HepG2 (cell line): ENCODE measurements at regions not wholly inside any gene's neighbourhood (a gene's known extent, or its start where the extent isn't known, plus 50 kb on each side); places are given as distances from the start of the nearest gene placed in this dataset.

Experiments
- ARID5B ChIP-seq: IDR thresholded peaks from 2 replicates; pipeline ENCODE4 v1.4.0; 2020; ENCODE audit warnings: mild to moderate bottlenecking, missing genetic modification reagents
- BCL6 ChIP-seq: IDR thresholded peaks from 2 replicates; pipeline ENCODE4 v1.6.1; 2016; ENCODE audit warnings: missing genetic modification reagents, missing compliant biosample characterization
- CBX5 ChIP-seq: sonication (generic); formaldehyde crosslinking; IDR thresholded peaks from 2 replicates; pipeline ENCODE4 v1.4.0; 2020; ENCODE audit warnings: missing genetic modification reagents, borderline replicate concordance
- CHD4 ChIP-seq: fragments of 200-600 bp; sonication (generic); IDR thresholded peaks from 2 replicates; pipeline ENCODE4 v1.7.0; 2017; ENCODE audit warnings: mild to moderate bottlenecking, low read length, borderline replicate concordance
- CSRNP2 ChIP-seq: sonication (generic); formaldehyde crosslinking; conservative IDR thresholded peaks from 2 replicates; pipeline ENCODE4 v1.8.0; 2022; ENCODE audit warnings: low read depth, missing genetic modification reagents
- DMAP1 ChIP-seq: IDR thresholded peaks from 2 replicates; pipeline ENCODE4 v1.6.1; 2016
- DZIP1 ChIP-seq: sonication (generic); formaldehyde crosslinking; IDR thresholded peaks from 2 replicates; pipeline ENCODE4 v1.5.0; 2020; ENCODE audit warnings: mild to moderate bottlenecking, missing genetic modification reagents
- HBP1 ChIP-seq: IDR thresholded peaks from 2 replicates; pipeline ENCODE4 v1.6.1; 2016; ENCODE audit warnings: low read depth, control low read depth
- HNF4A ChIP-seq: sonication (generic); formaldehyde crosslinking; IDR thresholded peaks from 2 replicates; pipeline ENCODE4 v1.4.0; 2020; ENCODE audit warnings: missing genetic modification reagents
- NFIC ChIP-seq: IDR thresholded peaks from 2 replicates; pipeline ENCODE4 v1.6.1; 2012; ENCODE audit warnings: mild to moderate bottlenecking, low read length, inconsistent platforms
- TCF12 ChIP-seq, 2 experiments: fragments of 450-650 bp in 1 of 2; sonication (generic) in 1 of 2; formaldehyde crosslinking in 1 of 2; IDR thresholded peaks; 2 replicates each; pipeline versions ENCODE4 v1.6.1 to v1.8.0; 2017 to 2022; ENCODE audit warnings: antibody characterized with exemption in 1 of 2, mild to moderate bottlenecking in 1 of 2, missing genetic modification reagents in 1 of 2, moderate library complexity in 1 of 2
- ZNF256 ChIP-seq: sonication (generic); formaldehyde crosslinking; conservative IDR thresholded peaks from 2 replicates; pipeline ENCODE4 v1.4.0; 2020; ENCODE audit warnings: missing genetic modification reagents
- ZNF615 ChIP-seq: sonication (generic); formaldehyde crosslinking; IDR thresholded peaks from 2 replicates; pipeline ENCODE4 v1.5.0; 2020; ENCODE audit warnings: mild to moderate bottlenecking, missing genetic modification reagents, borderline replicate concordance
- ZNF773 ChIP-seq: sonication (generic); formaldehyde crosslinking; IDR thresholded peaks from 2 replicates; pipeline ENCODE4 v1.4.0; 2020; ENCODE audit warnings: missing genetic modification reagents, borderline replicate concordance
- ZNF891 ChIP-seq: sonication (generic); formaldehyde crosslinking; IDR thresholded peaks from 2 replicates; pipeline ENCODE4 v1.5.0; 2020; ENCODE audit warnings: mild to moderate bottlenecking, missing genetic modification reagents
- ZSCAN12 ChIP-seq: sonication (generic); formaldehyde crosslinking; IDR thresholded peaks from 2 replicates; pipeline ENCODE4 v1.9.0; 2021; ENCODE audit warnings: mild to moderate bottlenecking, missing genetic modification reagents
- ZSCAN22 ChIP-seq: sonication (generic); formaldehyde crosslinking; IDR thresholded peaks from 2 replicates; pipeline ENCODE4 v1.4.0; 2020; ENCODE audit warnings: mild to moderate bottlenecking, missing genetic modification reagents
- TF ChIP-seq, protein P1 (sequence below): sonication (generic); formaldehyde crosslinking; IDR thresholded peaks from 2 replicates; pipeline ENCODE4 v1.4.0; 2020; ENCODE audit warnings: missing genetic modification reagents

DNA sequence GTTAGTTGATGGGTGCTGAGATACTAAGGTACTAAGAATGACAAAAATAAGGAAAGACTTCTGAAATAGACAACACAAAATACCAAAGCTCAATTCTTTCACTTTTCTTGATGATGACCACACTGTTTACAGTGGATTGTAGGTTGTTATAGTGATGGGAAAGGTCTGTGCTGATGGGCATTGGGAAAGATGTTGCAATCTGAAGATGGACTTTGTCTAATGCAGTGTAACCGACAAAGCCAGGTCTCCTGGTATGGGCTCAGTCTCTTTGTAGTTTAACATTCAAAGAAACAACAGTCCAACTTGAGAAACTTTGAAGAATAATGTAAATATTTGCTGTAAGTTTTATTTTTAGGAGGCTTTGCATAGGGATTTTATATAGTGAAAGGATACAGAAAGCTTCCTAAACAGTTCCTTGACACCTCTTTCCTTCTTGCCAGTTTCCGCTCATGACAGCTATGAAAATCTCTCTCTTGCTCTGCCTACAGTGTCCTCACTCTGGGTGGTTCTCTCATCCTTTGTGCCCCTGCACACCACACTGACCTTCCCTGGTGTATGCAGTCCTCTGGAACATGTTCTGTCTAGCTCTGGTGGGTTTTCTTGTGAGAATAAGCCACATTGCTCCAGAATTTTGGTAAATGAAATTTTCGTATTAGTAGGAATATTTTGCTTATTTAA, 172.2 kb downstream of the KCNRG start (continued):
- TF ChIP-seq DZIP1 (CRISPR knock-in tag) = no peak
- TF ChIP-seq DMAP1 (CRISPR knock-in tag) = peak; percentile 55
- no peak for TF ChIP-seq ZSCAN22 (CRISPR knock-in tag)
- no peak for TF ChIP-seq ZNF773 (CRISPR knock-in tag)
- peak; percentile 91 for TF ChIP-seq BCL6 (CRISPR knock-in tag)
- peak; percentile 98 for TF ChIP-seq HNF4A (CRISPR knock-in tag)
- TF ChIP-seq CHD4 = peak; percentile 22; the same call in 1 of the 2 replicates
- TF ChIP-seq NFIC = peak; percentile 82; the same call in 1 of the 2 replicates
- peak; percentile 97 for TF ChIP-seq ARID5B (CRISPR knock-in tag)
- peak; percentile 84 for TF ChIP-seq HBP1 (CRISPR knock-in tag)
- TF ChIP-seq ZSCAN12 (CRISPR knock-in tag) = no peak
- TF ChIP-seq ZNF615 = no peak
- no peak for TF ChIP-seq ZNF891 (CRISPR knock-in tag)
- TF ChIP-seq TCF12 (IDR thresholded peaks at IDR 0.05) = no peak
- TF ChIP-seq TCF12 (CRISPR knock-in tag; IDR thresholded peaks at IDR 0.05) = peak; percentile 67; the same call in 1 of the 2 replicates
- TF ChIP-seq CBX5 (CRISPR knock-in tag) = 0 out of 2 replicates have a peak, but pooled peaks have one; percentile 52
- no peak for TF ChIP-seq ZNF256 (CRISPR knock-in tag)
- TF ChIP-seq CSRNP2 = no peak
- TF ChIP-seq, protein P1, sequence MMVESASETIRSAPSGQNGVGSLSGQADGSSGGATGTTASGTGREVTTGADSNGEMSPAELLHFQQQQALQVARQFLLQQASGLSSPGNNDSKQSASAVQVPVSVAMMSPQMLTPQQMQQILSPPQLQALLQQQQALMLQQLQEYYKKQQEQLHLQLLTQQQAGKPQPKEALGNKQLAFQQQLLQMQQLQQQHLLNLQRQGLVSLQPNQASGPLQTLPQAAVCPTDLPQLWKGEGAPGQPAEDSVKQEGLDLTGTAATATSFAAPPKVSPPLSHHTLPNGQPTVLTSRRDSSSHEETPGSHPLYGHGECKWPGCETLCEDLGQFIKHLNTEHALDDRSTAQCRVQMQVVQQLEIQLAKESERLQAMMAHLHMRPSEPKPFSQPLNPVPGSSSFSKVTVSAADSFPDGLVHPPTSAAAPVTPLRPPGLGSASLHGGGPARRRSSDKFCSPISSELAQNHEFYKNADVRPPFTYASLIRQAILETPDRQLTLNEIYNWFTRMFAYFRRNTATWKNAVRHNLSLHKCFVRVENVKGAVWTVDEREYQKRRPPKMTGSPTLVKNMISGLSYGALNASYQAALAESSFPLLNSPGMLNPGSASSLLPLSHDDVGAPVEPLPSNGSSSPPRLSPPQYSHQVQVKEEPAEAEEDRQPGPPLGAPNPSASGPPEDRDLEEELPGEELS = peak; percentile 90
